Neuronal stem cell (in vitro differentiated cells): ENCODE measurements at regions not wholly inside any gene's neighbourhood (a gene's known extent, or its start where the extent isn't known, plus 50 kb on each side); places are given as distances from the start of the nearest gene placed in this dataset.
A peak's percentile ranks its signal among the peaks of the same experiment; 100 is the strongest.

Source experiments
- DNase-seq: peaks from one replicate; pipeline ENCODE4 v3.0.0-alpha.2; 2013; ENCODE audit warnings: low spot score
- H2AFZ ChIP-seq: one replicate; pipeline ENCODE4 v1.6.1; 2013; ENCODE audit warnings: mild to moderate bottlenecking, low read length, inconsistent platforms
- H2AK5ac ChIP-seq: 2 replicates; pipeline ENCODE4 v1.6.1; 2013; ENCODE audit warnings: low read depth, mild to moderate bottlenecking, inconsistent platforms, low read length, moderate library complexity, mixed read lengths
- H2BK120ac ChIP-seq: 2 replicates; pipeline ENCODE4 v1.6.1; 2013; ENCODE audit warnings: low read depth, mild to moderate bottlenecking, inconsistent platforms, low read length, moderate library complexity, mixed read lengths
- H2BK12ac ChIP-seq: one replicate; pipeline ENCODE4 v1.6.1; 2013; ENCODE audit warnings: low read length, inconsistent platforms
- H2BK15ac ChIP-seq: 2 replicates; pipeline ENCODE4 v1.6.1; 2013; ENCODE audit warnings: mild to moderate bottlenecking, low read length, inconsistent platforms, mixed read lengths
- H2BK5ac ChIP-seq: one replicate; pipeline ENCODE4 v1.6.1; 2013; ENCODE audit warnings: inconsistent platforms, mild to moderate bottlenecking, low read length, moderate library complexity
- H3K14ac ChIP-seq: one replicate; pipeline ENCODE4 v1.6.1; 2013; ENCODE audit warnings: low read length, inconsistent platforms
- H3K18ac ChIP-seq: 2 replicates; pipeline ENCODE4 v1.6.1; 2013; ENCODE audit warnings: low read length, inconsistent platforms
- H3K23ac ChIP-seq: 2 replicates; pipeline ENCODE4 v1.6.1; 2013; ENCODE audit warnings: low read depth, mild to moderate bottlenecking, mixed read lengths, low read length, inconsistent platforms; ENCODE audit not compliant: poor library complexity
- H3K27ac ChIP-seq: replicated peaks from 3 replicates; pipeline ENCODE4 v1.5.1; 2013; ENCODE audit warnings: low read length, inconsistent platforms
- H3K27me3 ChIP-seq, 3 experiments: 2 replicates each; pipeline ENCODE4 v1.6.1; 2013; ENCODE audit warnings: low read length in 3 of 3, mild to moderate bottlenecking in 2 of 3, inconsistent platforms in 1 of 3, low read depth in 1 of 3, mixed read lengths in 1 of 3, moderate library complexity in 1 of 3; ENCODE audit not compliant: control insufficient read depth in 3 of 3, insufficient read depth in 3 of 3
- H3K36me3 ChIP-seq, 2 donors: replicated peaks in 1 of 2; 2 replicates each; pipeline ENCODE4 v1.6.1; 2013; ENCODE audit warnings: low read length in 2 of 2; ENCODE audit not compliant: control insufficient read depth in 2 of 2, insufficient read depth in 2 of 2
- H3K4ac ChIP-seq: 2 replicates; pipeline ENCODE4 v1.6.1; 2013; ENCODE audit warnings: inconsistent platforms, mild to moderate bottlenecking, low read length, moderate library complexity
- H3K4me1 ChIP-seq, 2 donors: 1 replicate in 1 of 2; 2 replicates in 1 of 2; pipeline ENCODE4 v1.6.1; 2013; ENCODE audit warnings: low read length in 2 of 2, low read depth in 1 of 2; ENCODE audit not compliant: control insufficient read depth in 2 of 2, insufficient read depth in 1 of 2
- H3K4me2 ChIP-seq: one replicate; pipeline ENCODE4 v1.6.1; 2013; ENCODE audit warnings: mild to moderate bottlenecking, low read length, inconsistent platforms; ENCODE audit not compliant: insufficient read depth, poor library complexity, severe bottlenecking
- H3K4me3 ChIP-seq, 2 donors: 2 replicates each; pipeline ENCODE4 v1.5.1; 2013; ENCODE audit warnings: low read length in 2 of 2, mild to moderate bottlenecking in 2 of 2, inconsistent platforms in 1 of 2, moderate library complexity in 1 of 2
- H3K79me1 ChIP-seq: one replicate; pipeline ENCODE4 v1.6.1; 2013; ENCODE audit warnings: low read depth, mild to moderate bottlenecking, inconsistent platforms, low read length, moderate library complexity
- H3K9ac ChIP-seq: one replicate; pipeline ENCODE4 v1.6.1; 2013; ENCODE audit warnings: mild to moderate bottlenecking, low read depth, low read length, inconsistent platforms; ENCODE audit not compliant: poor library complexity
- H3K9me3 ChIP-seq, 2 donors: replicated peaks in 1 of 2; 2 replicates each; pipeline versions ENCODE3 to v1.6.1; 2013; ENCODE audit warnings: low read length in 2 of 2, mild to moderate bottlenecking in 2 of 2, inconsistent platforms in 1 of 2, low read depth in 1 of 2, mixed read lengths in 1 of 2, moderate library complexity in 1 of 2; ENCODE audit not compliant: control insufficient read depth in 2 of 2, insufficient read depth in 1 of 2
- H4K8ac ChIP-seq: one replicate; pipeline ENCODE4 v1.6.1; 2013; ENCODE audit warnings: low read depth, mild to moderate bottlenecking, inconsistent platforms, low read length, moderate library complexity
- H4K91ac ChIP-seq: one replicate; pipeline ENCODE4 v1.6.1; 2013; ENCODE audit warnings: low read length, low read depth, mild to moderate bottlenecking, inconsistent platforms; ENCODE audit not compliant: poor library complexity
- WGBS, 2 donors: extraction: QIAGEN DNeasy Blood & Tissue Kit; methylation state at CpG; one replicate each; pipeline ENCODE4 v1.1.7; 2013; ENCODE audit warnings: missing lambda C conversion rate in 2 of 2, mixed read lengths in 1 of 2; ENCODE audit not compliant: insufficient read length in 2 of 2, insufficient replicate concordance in 1 of 2; ENCODE audit errors: extremely low coverage in 2 of 2; 5-methylcytosine and 5-hydroxymethylcytosine counted together

DNA sequence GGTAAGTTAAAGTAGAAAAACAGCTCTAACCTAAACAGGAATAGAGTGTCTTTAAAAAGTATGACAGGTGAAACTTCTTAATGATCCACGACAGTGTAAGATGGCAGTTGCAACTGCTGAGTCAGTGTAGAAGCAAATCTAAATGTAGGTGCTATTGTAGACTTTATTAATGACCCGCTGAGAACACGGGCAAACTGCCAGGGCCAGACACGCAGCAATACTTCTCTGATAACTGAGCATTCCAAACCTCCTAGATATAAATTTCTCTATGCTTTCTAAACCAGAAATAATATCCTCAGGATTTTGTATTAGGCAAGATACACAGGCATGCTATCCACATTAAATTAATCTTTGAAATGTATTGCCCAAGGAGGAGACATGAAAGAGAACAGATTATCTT is 1076.4 kb downstream of the HACE1 start:
- Histone ChIP-seq H3K4me1 (no peaks in the 10 kb centered on the region), H2BK12ac (no peak overlapping the region), H3K14ac (no peak overlapping the region), H4K8ac (no peak overlapping the region), H3K36me3 (no peaks in the 10 kb centered on the region), H3K27ac (no peak overlapping the region), H4K91ac (no peak overlapping the region), H3K23ac (no peak overlapping the region), H2AK5ac (no peak overlapping the region), H2AFZ (no peak overlapping the region), H2BK15ac (no peak overlapping the region), H3K79me1 (no peaks in the 10 kb centered on the region), H3K4me2 (no peak overlapping the region), H3K18ac (no peak overlapping the region), H3K9me3 (no peaks in the 10 kb centered on the region), H2BK120ac (no peak overlapping the region), H3K4me3 (no peak overlapping the region), H3K9ac (no peak overlapping the region), H3K4ac (no peak overlapping the region), H2BK5ac (no peak overlapping the region), H3K27me3 (no peaks in the 10 kb centered on the region)
- no CpG with 5 or more reads among the region's 4 CpGs for WGBS, 2 donors
- no peak for DNase-seq

GRCh38 chr6:103769431-103769830 is 1090.3 kb downstream of the HACE1 start:
- Histone ChIP-seq H3K18ac (no peak overlapping the region), H2BK12ac (no peak overlapping the region), H2BK120ac (no peak overlapping the region), H3K36me3 (no peaks in the 10 kb centered on the region), H3K23ac (no peak overlapping the region), H3K79me1 (no peaks in the 10 kb centered on the region), H3K4me1 (no peaks in the 10 kb centered on the region), H2BK15ac (no peak overlapping the region), H3K4ac (no peak overlapping the region), H3K4me2 (no peak overlapping the region), H2AK5ac (no peak overlapping the region), H4K8ac (no peak overlapping the region), H4K91ac (no peak overlapping the region), H3K4me3 (no peak overlapping the region), H2BK5ac (no peak overlapping the region), H3K27ac (no peak overlapping the region), H3K14ac (no peak overlapping the region), H3K27me3 (no peaks in the 10 kb centered on the region), H2AFZ (no peak overlapping the region), H3K9me3 (no peaks in the 10 kb centered on the region), H3K9ac (no peak overlapping the region)
- WGBS, 2 donors = no CpG with 5 or more reads among the region's 1 CpG
- DNase-seq = no peak

DNA sequence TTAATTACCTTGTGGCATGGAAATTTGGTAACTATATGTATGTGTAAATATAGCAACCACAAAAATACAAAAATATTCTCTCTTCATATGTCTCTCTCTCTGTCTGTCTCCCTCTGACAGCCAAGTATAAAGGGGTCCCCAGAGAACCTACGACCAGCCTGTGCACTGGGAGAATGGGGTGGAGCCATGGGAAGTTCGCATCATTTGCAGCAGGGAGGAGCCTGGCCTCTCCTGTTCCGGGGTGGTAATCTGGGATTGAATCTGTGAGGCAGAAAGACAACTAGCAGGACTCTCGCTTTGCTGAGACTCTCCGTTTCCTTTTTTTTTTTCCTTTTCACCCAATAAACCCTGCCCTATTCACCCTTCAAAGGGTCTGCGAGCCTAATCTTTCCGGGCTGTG is 1109.1 kb downstream of the HACE1 start:
- Histone ChIP-seq H3K36me3 (no peaks in the 10 kb centered on the region), H2AFZ (peak overlapping the region; percentile 13), H2BK120ac (no peak overlapping the region), H4K8ac (no peak overlapping the region), H3K9ac (no peak overlapping the region), H3K27ac (no peak overlapping the region), H3K4me3 (no peak overlapping the region), H2BK12ac (no peak overlapping the region), H2BK5ac (no peak overlapping the region), H2BK15ac (no peak overlapping the region), H3K9me3 (no peaks in the 10 kb centered on the region), H3K79me1 (no peaks in the 10 kb centered on the region), H3K18ac (no peak overlapping the region), H3K4me2 (no peak overlapping the region), H4K91ac (no peak overlapping the region), H3K27me3 (no peaks in the 10 kb centered on the region), H3K4me1 (peaks cover 0 to 3% of the 10 kb centered on the region in 2 donors), H3K23ac (no peak overlapping the region), H2AK5ac (no peak overlapping the region), H3K4ac (no peak overlapping the region), H3K14ac (no peak overlapping the region)
- no peak for DNase-seq
- no CpG with 5 or more reads among the region's 7 CpGs for WGBS, 2 donors

DNA sequence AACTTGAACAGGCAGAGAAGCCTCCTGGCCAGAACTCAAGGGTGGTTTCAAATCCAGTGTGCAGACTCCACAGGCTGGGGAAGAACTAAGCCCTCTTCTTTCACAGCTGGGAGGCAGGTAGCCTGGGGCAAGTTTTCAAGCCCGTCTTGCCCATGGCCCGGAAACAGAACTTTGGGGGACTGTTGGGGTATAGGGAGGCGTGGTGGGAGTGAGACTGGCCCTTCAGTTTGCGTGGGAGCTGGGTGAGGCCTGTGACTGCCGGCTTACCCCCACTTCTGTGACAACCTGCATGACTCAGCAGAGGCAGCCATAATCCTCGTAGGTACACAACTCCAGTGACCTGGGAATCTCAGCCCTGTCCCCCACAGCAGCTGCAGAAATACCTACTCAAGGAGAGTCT is 1125.7 kb downstream of the HACE1 start:
- H2BK15ac ChIP-seq = no peak overlapping the region
- WGBS, 2 donors = no CpG with 5 or more reads among the region's 6 CpGs
- no peak overlapping the region for H3K18ac ChIP-seq
- peak overlapping the region; percentile 22 for H2BK12ac ChIP-seq
- no peak overlapping the region for H3K23ac ChIP-seq
- H3K4me3 ChIP-seq = peak overlapping the region in 1 of 2 donors; percentile 28
- H3K4me1 ChIP-seq = no peaks in the 10 kb centered on the region
- no peak overlapping the region for H3K4me2 ChIP-seq
- H3K9me3 ChIP-seq = no peaks in the 10 kb centered on the region
- no peak overlapping the region for H3K27ac ChIP-seq
- H3K9ac ChIP-seq = no peak overlapping the region
- no peak overlapping the region for H2BK120ac ChIP-seq
- H2BK5ac ChIP-seq = no peak overlapping the region
- H3K79me1 ChIP-seq = no peaks in the 10 kb centered on the region
- H2AFZ ChIP-seq = no peak overlapping the region
- DNase-seq = no peak
- no peaks in the 10 kb centered on the region for H3K27me3 ChIP-seq
- no peaks in the 10 kb centered on the region for H3K36me3 ChIP-seq
- no peak overlapping the region for H3K4ac ChIP-seq
- no peak overlapping the region for H2AK5ac ChIP-seq
- no peak overlapping the region for H4K91ac ChIP-seq
- no peak overlapping the region for H4K8ac ChIP-seq
- H3K14ac ChIP-seq = no peak overlapping the region
